GM12878 (cell line): ENCODE measurements at regions not wholly inside any gene's neighbourhood (a gene's known extent, or its start where the extent isn't known, plus 50 kb on each side); places are given as distances from the start of the nearest gene placed in this dataset.

Experiments used
- ATAC-seq: fragments of 200-7000 bp; cut with Tn5 transposase; 3 replicates; pipeline ENCODE4 v1.9.1; 2020; ENCODE audit warnings: mild to moderate bottlenecking, moderate library complexity
- BruUV-seq: library from RNA; stranded (reverse); fragments of 400-500 nt; replicated peaks from 2 replicates; lab custom pipeline; 2021; lab: Mats Ljungman, UMichigan
- CTCF ChIA-PET: fragments of 300-600 bp; sonication (Branson Sonifier 250); formaldehyde crosslinking; extraction: SDS; loops from one replicate; lab custom pipeline; 2021; ENCODE audit warnings: inconsistent platforms; lab: Yijun Ruan, JAX
- POLR2A ChIA-PET: fragments of 350-600 bp; formaldehyde crosslinking; extraction: SDS; loops from one replicate; lab custom pipeline; 2021; ENCODE audit warnings: inconsistent platforms; lab: Charles Lee
- RAD21 ChIA-PET: fragments of 300-600 bp; sonication (Branson Sonifier 250); formaldehyde crosslinking; loops from one replicate; lab custom pipeline; 2023; ENCODE audit warnings: antibody characterized with exemption; ENCODE audit not compliant: unreplicated experiment; lab: Charles Lee
- SMC1A ChIA-PET: fragments of 300-600 bp; sonication (Branson Sonifier 250); formaldehyde crosslinking; loops from one replicate; lab custom pipeline; 2023; ENCODE audit not compliant: unreplicated experiment, uncharacterized antibody; lab: Charles Lee
- DNase-seq: peaks from one replicate; pipeline ENCODE4 v3.0.0-alpha.2; 2011; ENCODE audit warnings: low read depth, low spot score
- FAIRE-seq: peaks from 3 replicates; lab custom pipeline; 2011; peaks lifted over from hg19 to GRCh38; lab: Jason Lieb, UNC
- H2AFZ ChIP-seq: 2 replicates; pipeline ENCODE4 v1.6.0; 2011; ENCODE audit warnings: low read depth, low read length, control low read depth; ENCODE audit not compliant: control insufficient read depth
- H3K27ac ChIP-seq: 2 replicates; pipeline ENCODE4 v1.5.1; 2011; ENCODE audit warnings: control low read depth; ENCODE audit not compliant: control insufficient read depth, insufficient read depth
- H3K27me3 ChIP-seq, 2 experiments: replicated peaks in 1 of 2; 2 replicates each; pipeline versions ENCODE4 v1.6.0 to v1.6.1; 2011; ENCODE audit warnings: low read length in 1 of 2; ENCODE audit not compliant: control insufficient read depth in 2 of 2, insufficient read depth in 2 of 2
- H3K36me3 ChIP-seq, 2 experiments: 2 replicates each; pipeline ENCODE4 v1.5.1; 2011; ENCODE audit warnings: low read length in 1 of 2; ENCODE audit not compliant: control insufficient read depth in 2 of 2, insufficient read depth in 2 of 2
- H3K4me1 ChIP-seq: 2 replicates; pipeline ENCODE4 v1.6.1; 2011; ENCODE audit warnings: mild to moderate bottlenecking, low read length, moderate library complexity, mixed read lengths; ENCODE audit not compliant: control insufficient read depth, insufficient read depth
- H3K4me2 ChIP-seq: 2 replicates; pipeline ENCODE4 v1.6.0; 2011; ENCODE audit warnings: control low read depth; ENCODE audit not compliant: control insufficient read depth, insufficient read depth
- H3K4me3 ChIP-seq: fragments of 200-600 bp; sonication (generic); 2 replicates; pipeline ENCODE4 v1.5.1; 2016
- H3K79me2 ChIP-seq: 2 replicates; pipeline ENCODE4 v1.6.0; 2011; ENCODE audit warnings: low read length; ENCODE audit not compliant: control insufficient read depth, insufficient read depth
- H3K9ac ChIP-seq: 2 replicates; pipeline ENCODE4 v1.8.0; 2011; ENCODE audit warnings: low read length, control low read depth, mixed read lengths; ENCODE audit not compliant: control insufficient read depth, insufficient read depth
- H3K9me3 ChIP-seq: replicated peaks from 3 replicates; pipeline ENCODE4 v1.5.1; 2011; ENCODE audit warnings: mild to moderate bottlenecking, low read length; ENCODE audit not compliant: control insufficient read depth, insufficient read depth
- H4K20me1 ChIP-seq: 2 replicates; pipeline ENCODE4 v1.6.0; 2011; ENCODE audit not compliant: control insufficient read depth, insufficient read depth
- JUNB ChIP-seq: IDR thresholded peaks from 2 replicates; pipeline ENCODE4 v1.6.1; 2016; ENCODE audit warnings: antibody characterized with exemption, mild to moderate bottlenecking
- MTA2 ChIP-seq: fragments of 450-650 bp; IDR thresholded peaks from 2 replicates; pipeline ENCODE4 v1.6.1; 2016; ENCODE audit warnings: low read depth, mild to moderate bottlenecking, moderate library complexity
- POU2F2 ChIP-seq: IDR thresholded peaks from 3 replicates; pipeline ENCODE4 v1.6.1; 2011; ENCODE audit warnings: low read depth, mild to moderate bottlenecking, low read length, borderline replicate concordance
- SP1 ChIP-seq: IDR thresholded peaks from one replicate; pipeline ENCODE4 v1.6.1; 2011; ENCODE audit warnings: low read depth, low read length
- ZNF274 ChIP-seq: IDR thresholded peaks from one replicate; pipeline ENCODE4 v1.8.0; 2011; ENCODE audit not compliant: insufficient read length, insufficient read depth
- WGBS: methylation state at CpG from one replicate; pipeline ENCODE4 v1.1.6; 2016; ENCODE audit warnings: low lambda C conversion rate; ENCODE audit not compliant: insufficient replicate concordance, insufficient coverage; ENCODE audit errors: missing lambda C conversion rate; 5-methylcytosine and 5-hydroxymethylcytosine counted together
- in situ Hi-C: fragments of 300-500 bp; cut with MboI; formaldehyde crosslinking; loops from 9 replicates; pipeline ENCODE4 v1.14.3; 2018; ENCODE audit warnings: mixed read lengths
- intact Hi-C: fragments of 100-400 bp; cut with micrococcal nuclease; formaldehyde crosslinking; loops from one replicate; pipeline ENCODE4 v1.14.2; 2022; ENCODE audit not compliant: unreplicated experiment
- TF ChIP-seq, protein P1 (sequence below): fragments of 450-650 bp; IDR thresholded peaks from 2 replicates; pipeline ENCODE4 v1.6.1; 2017; ENCODE audit warnings: mild to moderate bottlenecking, low read depth, inconsistent platforms; ENCODE audit not compliant: poor library complexity, severe bottlenecking

DNA sequence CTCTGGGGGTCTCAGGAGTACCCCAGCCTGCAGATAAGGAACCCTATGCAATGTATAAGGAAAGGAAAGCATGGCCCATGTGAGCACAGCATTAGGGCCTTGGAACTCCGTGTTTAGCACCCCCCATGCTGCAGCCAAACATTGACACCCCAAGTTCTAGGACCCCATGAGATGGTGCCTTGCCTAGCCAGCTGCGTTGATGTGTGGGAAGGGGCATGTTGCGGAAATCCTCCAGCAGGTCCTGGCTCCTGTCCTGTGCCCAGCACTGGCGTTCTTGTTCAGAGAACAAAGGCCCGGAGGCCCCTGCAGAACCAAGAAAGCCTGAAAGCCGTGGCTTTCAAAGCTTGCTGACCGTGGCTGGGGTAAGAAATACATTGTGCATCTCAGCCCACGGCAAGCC is 99.4 kb upstream of the DIO3 start:
- Histone ChIP-seq H2AFZ (no peak overlapping the region), H3K9me3 (no peaks in the 10 kb centered on the region; the same call in 2 of the 3 replicates), H3K4me1 (no peaks in the 10 kb centered on the region), H3K4me2 (no peak overlapping the region), H3K4me3 (no peak overlapping the region), H3K36me3 (no peaks in the 10 kb centered on the region), H3K27ac (no peak overlapping the region), H4K20me1 (no peaks in the 10 kb centered on the region; the same call in 1 of the 2 replicates), H3K79me2 (no peaks in the 10 kb centered on the region), H3K27me3 (peaks cover 0 to 6% of the 10 kb centered on the region in 2 experiments; a peak in 3 of 4 replicates), H3K9ac (no peak overlapping the region)
- 28% methylated on average over 8 of the region's 8 CpGs for WGBS
- SMC1A ChIA-PET: no interaction called here
- in situ Hi-C loops (no loop called here), intact Hi-C loops (no loop called here)
- no TSS peak for BruUV-seq
- RAD21 ChIA-PET: no interaction called here
- CTCF ChIA-PET: no interaction called here
- POLR2A ChIA-PET: no interaction called here
- no peak for FAIRE-seq
- ATAC-seq: no peak
- TF ChIP-seq, protein P1, sequence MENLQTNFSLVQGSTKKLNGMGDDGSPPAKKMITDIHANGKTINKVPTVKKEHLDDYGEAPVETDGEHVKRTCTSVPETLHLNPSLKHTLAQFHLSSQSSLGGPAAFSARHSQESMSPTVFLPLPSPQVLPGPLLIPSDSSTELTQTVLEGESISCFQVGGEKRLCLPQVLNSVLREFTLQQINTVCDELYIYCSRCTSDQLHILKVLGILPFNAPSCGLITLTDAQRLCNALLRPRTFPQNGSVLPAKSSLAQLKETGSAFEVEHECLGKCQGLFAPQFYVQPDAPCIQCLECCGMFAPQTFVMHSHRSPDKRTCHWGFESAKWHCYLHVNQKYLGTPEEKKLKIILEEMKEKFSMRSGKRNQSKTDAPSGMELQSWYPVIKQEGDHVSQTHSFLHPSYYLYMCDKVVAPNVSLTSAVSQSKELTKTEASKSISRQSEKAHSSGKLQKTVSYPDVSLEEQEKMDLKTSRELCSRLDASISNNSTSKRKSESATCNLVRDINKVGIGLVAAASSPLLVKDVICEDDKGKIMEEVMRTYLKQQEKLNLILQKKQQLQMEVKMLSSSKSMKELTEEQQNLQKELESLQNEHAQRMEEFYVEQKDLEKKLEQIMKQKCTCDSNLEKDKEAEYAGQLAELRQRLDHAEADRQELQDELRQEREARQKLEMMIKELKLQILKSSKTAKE: no peak
- TF ChIP-seq SP1 (no peak), MTA2 (no peak), POU2F2 (no peak), JUNB (no peak), ZNF274 (no peak)
- DNase-seq: no peak
